ENCODE measurements at regions not wholly inside any gene's neighbourhood (a gene's known extent, or its start where the extent isn't known, plus 50 kb on each side); places are given as distances from the start of the nearest gene placed in this dataset.

DNA sequence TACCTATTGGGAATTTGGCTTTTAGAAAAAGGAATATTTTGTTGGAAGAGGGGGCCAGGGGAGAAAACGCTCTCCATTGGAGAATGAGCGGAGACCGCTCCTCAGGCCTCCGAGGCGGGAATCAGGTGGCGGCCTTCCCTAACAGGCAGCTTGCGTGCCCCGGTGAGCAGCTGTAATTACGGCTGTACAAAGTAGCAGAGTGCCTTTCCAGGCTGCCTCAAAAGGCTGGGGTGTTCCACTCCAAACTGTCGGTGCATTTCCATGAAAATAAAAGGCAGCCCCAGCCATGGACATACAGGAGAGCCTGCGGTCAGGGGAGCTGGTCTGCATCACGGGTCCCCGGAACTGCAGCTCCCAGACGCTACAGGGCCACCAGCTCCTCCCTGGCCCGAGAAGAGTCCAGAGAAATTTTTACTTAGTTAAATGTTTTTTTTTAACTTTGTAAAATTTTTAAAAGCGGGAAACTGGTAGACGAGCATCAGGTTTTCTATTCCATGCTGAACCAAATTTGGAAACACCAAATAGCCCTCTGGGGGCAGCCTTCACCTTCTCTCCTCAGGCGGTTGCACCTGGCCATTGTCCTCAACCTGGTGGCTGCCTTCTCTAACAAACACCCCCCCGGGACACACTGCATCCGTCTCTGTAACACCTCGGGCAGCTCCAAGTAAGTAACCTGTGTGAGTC is 209.3 kb upstream of the SALL3 start:
- DNase-seq, result no peak

DNA sequence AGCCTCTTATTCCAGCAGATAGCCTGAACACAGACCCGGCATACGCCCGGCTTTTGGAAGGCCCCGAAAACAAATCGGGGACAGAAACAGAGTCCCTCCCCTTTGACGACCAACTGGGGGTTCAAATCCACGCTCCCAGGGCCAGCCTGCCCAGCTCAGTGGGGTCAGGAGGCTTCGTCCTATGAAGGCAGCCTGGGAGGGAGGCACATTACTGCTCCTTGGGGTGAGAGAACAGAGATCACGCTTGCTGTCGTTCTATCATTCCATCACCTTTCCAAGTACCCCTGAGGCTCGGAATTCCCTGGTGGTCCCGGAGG is 208.8 kb upstream of the SALL3 start:
- no peaks in the 10 kb centered on the region for H3K36me3 ChIP-seq (ENCODE audit: low read depth)
- no peaks in the 10 kb centered on the region for H3K9me3 ChIP-seq
- no peak for DNase-seq
- no peak for ATAC-seq
- TF ChIP-seq, protein P1, sequence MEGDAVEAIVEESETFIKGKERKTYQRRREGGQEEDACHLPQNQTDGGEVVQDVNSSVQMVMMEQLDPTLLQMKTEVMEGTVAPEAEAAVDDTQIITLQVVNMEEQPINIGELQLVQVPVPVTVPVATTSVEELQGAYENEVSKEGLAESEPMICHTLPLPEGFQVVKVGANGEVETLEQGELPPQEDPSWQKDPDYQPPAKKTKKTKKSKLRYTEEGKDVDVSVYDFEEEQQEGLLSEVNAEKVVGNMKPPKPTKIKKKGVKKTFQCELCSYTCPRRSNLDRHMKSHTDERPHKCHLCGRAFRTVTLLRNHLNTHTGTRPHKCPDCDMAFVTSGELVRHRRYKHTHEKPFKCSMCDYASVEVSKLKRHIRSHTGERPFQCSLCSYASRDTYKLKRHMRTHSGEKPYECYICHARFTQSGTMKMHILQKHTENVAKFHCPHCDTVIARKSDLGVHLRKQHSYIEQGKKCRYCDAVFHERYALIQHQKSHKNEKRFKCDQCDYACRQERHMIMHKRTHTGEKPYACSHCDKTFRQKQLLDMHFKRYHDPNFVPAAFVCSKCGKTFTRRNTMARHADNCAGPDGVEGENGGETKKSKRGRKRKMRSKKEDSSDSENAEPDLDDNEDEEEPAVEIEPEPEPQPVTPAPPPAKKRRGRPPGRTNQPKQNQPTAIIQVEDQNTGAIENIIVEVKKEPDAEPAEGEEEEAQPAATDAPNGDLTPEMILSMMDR (IDR thresholded peaks at IDR 0.05), result no peak
- no peaks in the 10 kb centered on the region for H3K4me1 ChIP-seq (ENCODE audit: low read depth)
- intact Hi-C loops (cut with DNase I, micrococcal nuclease), result no loop called here
- no peak overlapping the region for H3K4me3 ChIP-seq

More for the DNA sequence above, 209.3 kb upstream of the SALL3 start:
- Histone ChIP-seq H3K4me1 (ENCODE audit: low read depth) (no peaks in the 10 kb centered on the region), H3K36me3 (ENCODE audit: low read depth) (no peaks in the 10 kb centered on the region), H3K9me3 (no peaks in the 10 kb centered on the region), H3K4me3 (no peak overlapping the region)
- TF ChIP-seq, protein P1 (IDR thresholded peaks at IDR 0.05), result no peak
- intact Hi-C loops (cut with DNase I, micrococcal nuclease), result no loop called here
- no peak for ATAC-seq

DNA sequence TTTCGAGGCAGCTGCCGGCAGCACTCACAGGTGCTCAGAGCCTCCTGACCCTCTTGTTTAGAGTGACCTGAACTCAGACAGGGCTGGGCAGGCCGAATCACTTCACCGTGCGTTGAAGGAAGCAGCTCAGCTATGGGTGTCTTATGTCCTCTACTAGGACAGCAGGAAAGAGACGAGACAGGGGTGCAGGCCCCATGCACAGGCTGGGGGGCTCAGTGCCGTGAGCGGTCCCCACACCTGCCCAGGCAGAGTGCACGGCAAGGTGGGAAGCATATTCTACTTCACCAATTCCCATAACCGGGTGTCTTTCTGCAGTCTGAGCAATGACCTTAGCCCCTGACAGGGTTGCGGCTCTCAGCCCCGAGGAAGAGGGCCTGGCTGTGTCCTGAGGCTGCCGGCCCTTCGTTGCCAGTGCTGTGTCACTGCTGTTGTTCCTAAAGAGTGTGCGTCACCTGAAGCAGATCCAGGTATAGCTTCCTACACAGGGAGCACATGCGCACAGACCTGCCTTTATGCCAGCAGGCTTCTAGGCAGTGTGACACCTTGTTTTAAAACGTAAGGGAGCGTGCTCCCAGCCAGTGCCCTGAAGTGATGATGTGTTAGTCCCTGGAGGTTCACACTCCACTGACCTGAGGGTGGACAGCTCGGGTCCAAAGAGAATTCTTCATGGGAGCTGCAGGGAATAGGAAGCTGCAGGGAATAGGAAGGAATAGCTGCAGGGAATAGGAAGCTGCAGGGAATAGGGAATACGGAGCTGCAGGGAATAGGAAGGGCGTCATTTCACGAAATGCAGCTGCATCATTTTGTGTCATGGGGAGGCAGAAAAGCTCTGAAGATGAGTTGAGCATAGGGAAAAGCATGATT is 207.9 kb upstream of the SALL3 start:
- Histone ChIP-seq H3K9me3 (no peaks in the 10 kb centered on the region), H3K4me1 (ENCODE audit: low read depth) (no peaks in the 10 kb centered on the region), H3K4me3 (no peak overlapping the region), H3K36me3 (ENCODE audit: low read depth) (no peaks in the 10 kb centered on the region)
- ATAC-seq (no peak), DNase-seq (no peak)
- TF ChIP-seq, protein P1 (IDR thresholded peaks at IDR 0.05), result no peak
- intact Hi-C loops (cut with DNase I, micrococcal nuclease), result no loop called here

DNA sequence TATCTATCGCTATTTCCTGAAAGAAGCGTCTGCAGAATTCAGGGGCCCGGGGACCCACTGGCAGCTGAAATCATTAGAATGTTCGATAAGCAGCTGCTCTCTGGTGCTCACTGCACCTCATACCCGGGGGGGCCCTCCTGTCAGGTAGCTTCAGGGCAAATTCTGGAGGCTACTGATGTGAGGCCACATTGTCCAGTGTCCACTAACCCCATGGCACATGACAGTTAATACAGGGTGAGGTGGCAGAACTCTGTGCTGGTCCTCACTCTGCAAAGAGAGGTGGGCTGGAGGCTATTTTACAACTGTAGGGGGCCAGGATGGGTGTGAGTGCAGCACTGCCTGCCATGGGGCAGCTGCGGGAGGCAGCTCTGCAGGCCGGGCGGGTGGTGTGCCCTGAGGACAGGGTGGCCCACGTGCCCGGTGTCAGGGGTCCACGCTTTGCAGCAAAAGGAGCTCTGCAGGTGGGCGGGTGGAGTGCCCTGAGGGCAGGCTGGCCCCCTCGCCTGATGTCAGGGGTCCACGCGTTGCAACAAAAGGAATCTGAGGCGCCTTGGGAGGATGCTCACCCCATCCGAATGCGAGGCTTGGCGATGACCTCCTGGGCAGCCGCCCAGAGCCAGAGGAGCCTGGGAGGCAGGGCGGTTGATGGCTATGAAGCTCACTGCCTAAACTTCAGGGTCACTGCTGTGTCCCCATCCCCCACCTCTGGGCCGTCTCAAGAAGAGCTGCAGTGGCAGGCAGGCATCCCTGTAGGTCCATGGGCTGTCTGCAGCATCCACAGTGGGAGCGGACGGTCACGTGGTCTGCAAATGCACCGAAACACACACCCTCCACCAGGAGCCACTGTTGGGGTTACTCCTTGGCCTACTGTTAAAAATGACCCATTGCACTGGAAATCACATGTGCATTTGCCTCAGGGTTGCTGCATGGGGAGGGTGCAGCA is 207.0 kb upstream of the SALL3 start:
- ATAC-seq, result no peak
- Histone ChIP-seq H3K9me3 (no peaks in the 10 kb centered on the region), H3K4me3 (no peak overlapping the region), H3K36me3 (ENCODE audit: low read depth) (no peaks in the 10 kb centered on the region), H3K4me1 (ENCODE audit: low read depth) (no peaks in the 10 kb centered on the region)
- intact Hi-C loops (cut with DNase I, micrococcal nuclease), result no loop called here
- TF ChIP-seq, protein P1 (IDR thresholded peaks at IDR 0.05), result no peak
- no peak for DNase-seq

DNA sequence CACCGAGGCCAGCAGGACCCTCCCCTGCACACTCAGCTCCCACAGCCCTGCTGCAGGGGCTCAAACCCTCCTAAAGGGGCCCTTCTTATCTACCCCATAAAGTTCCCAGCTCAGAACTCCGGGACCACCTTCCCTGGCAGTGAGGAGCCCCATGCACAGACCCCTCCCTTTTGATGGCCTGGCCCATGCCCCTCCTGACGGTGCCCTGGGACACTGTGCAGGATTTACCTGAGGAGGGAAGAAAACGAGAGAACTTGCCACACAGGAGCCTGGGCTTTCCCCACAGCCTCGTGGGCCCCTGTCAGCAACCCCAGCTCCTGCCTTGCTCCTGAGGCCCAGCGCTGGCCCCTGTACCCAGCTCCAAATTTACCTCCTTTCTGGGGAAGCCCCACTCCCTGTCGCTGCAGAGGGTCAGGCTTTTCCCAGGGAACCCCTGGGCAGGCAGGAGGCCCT is 206.3 kb upstream of the SALL3 start:
- DNase-seq, result no peak
- intact Hi-C loops (cut with DNase I, micrococcal nuclease), result no loop called here
- H3K4me3 ChIP-seq, result no peak overlapping the region
- H3K36me3 ChIP-seq (ENCODE audit: low read depth), result no peaks in the 10 kb centered on the region
- TF ChIP-seq, protein P1 (IDR thresholded peaks at IDR 0.05), result no peak
- no peak for ATAC-seq
- H3K9me3 ChIP-seq, result no peaks in the 10 kb centered on the region
- H3K4me1 ChIP-seq (ENCODE audit: low read depth), result no peaks in the 10 kb centered on the region
